Caco-2 (cell line): ENCODE measurements at regions not wholly inside any gene's neighbourhood (a gene's known extent, or its start where the extent isn't known, plus 50 kb on each side); places are given as distances from the start of the nearest gene placed in this dataset.

Experiments used
- BruUV-seq: library from RNA; stranded (reverse); fragments of 400-500 nt; replicated peaks from 2 replicates; lab custom pipeline; 2021; lab: Mats Ljungman, UMichigan
- CTCF ChIA-PET: fragments of 300-600 bp; sonication (Branson Sonifier 250); formaldehyde crosslinking; loops from one replicate; lab custom pipeline; 2022; ENCODE audit warnings: antibody characterized with exemption; lab: Charles Lee
- POLR2A ChIA-PET: fragments of 300-600 bp; sonication (Branson Sonifier 250); formaldehyde crosslinking; loops from one replicate; lab custom pipeline; 2022; ENCODE audit warnings: antibody characterized with exemption; lab: Charles Lee
- DNase-seq, 2 experiments: peaks; one replicate each; pipeline versions ENCODE4 v3.0.0 to v3.0.0-alpha.2; 2020 to 2022
- H3K27me3 ChIP-seq: replicated peaks from 2 replicates; pipeline ENCODE4 v1.6.0; 2011; ENCODE audit warnings: low read length; ENCODE audit not compliant: control insufficient read depth, insufficient read depth
- H3K36me3 ChIP-seq: 2 replicates; pipeline ENCODE4 v1.5.1; 2011; ENCODE audit warnings: low read length; ENCODE audit not compliant: control insufficient read depth, insufficient read depth
- H3K4me1 ChIP-seq: fragments of 250-450 bp; sonication (Bioruptor Pico); 2 replicates; pipeline ENCODE4 v1.5.1; 2020; ENCODE audit warnings: mild to moderate bottlenecking
- H3K4me3 ChIP-seq: 2 replicates; pipeline ENCODE4 v1.5.1; 2011; ENCODE audit warnings: low read depth, mild to moderate bottlenecking, control low read depth, low read length
- H3K9me3 ChIP-seq: fragments of 250-450 bp; sonication (Bioruptor Pico); 2 replicates; pipeline ENCODE4 v1.5.1; 2020; ENCODE audit warnings: mild to moderate bottlenecking, moderate library complexity
- H3K27ac Mint-ChIP-seq: one replicate; pipeline ENCODE4 v1.8.0; 2022; ENCODE audit warnings: mixed read lengths; ENCODE audit not compliant: unreplicated experiment
- H3K27me3 Mint-ChIP-seq: one replicate; pipeline ENCODE4 v1.8.0; 2022; ENCODE audit warnings: mixed read lengths; ENCODE audit not compliant: insufficient read depth, unreplicated experiment
- H3K36me3 Mint-ChIP-seq: one replicate; pipeline ENCODE4 v1.8.0; 2022; ENCODE audit warnings: mild to moderate bottlenecking, mixed read lengths; ENCODE audit not compliant: insufficient read depth, unreplicated experiment
- H3K4me1 Mint-ChIP-seq: one replicate; pipeline ENCODE4 v1.8.0; 2022; ENCODE audit warnings: low read depth, mixed read lengths; ENCODE audit not compliant: unreplicated experiment
- H3K4me3 Mint-ChIP-seq: one replicate; pipeline ENCODE4 v1.8.0; 2022; ENCODE audit warnings: mild to moderate bottlenecking, moderate library complexity, mixed read lengths; ENCODE audit not compliant: unreplicated experiment
- H3K9me3 Mint-ChIP-seq: one replicate; pipeline ENCODE4 v1.8.0; 2022; ENCODE audit warnings: mixed read lengths; ENCODE audit not compliant: unreplicated experiment
- intact Hi-C: fragments of 100-400 bp; cut with micrococcal nuclease; formaldehyde crosslinking; loops from one replicate; pipeline ENCODE4 v1.10.0; 2022; ENCODE audit not compliant: unreplicated experiment
- TF ChIP-seq, protein P1 (sequence below), 2 experiments: fragments of 200-600 bp in 1 of 2; IDR thresholded peaks; 1 replicate in 1 of 2; 2 replicates in 1 of 2; pipeline versions ENCODE4 v1.5.1 to v1.8.0; 2011 to 2022; ENCODE audit warnings: antibody characterized with exemption in 1 of 2, control low read depth in 1 of 2, inconsistent platforms in 1 of 2, low read depth in 1 of 2, low read length in 1 of 2, mild to moderate bottlenecking in 1 of 2, moderate library complexity in 1 of 2; ENCODE audit not compliant: insufficient read depth in 1 of 2, severe bottlenecking in 1 of 2, unreplicated experiment in 1 of 2

- DNase-seq, result peak in 1 of 2 experiments; percentile 22
- H3K36me3 ChIP-seq, result no peaks in the 10 kb centered on the region
- no peaks in the 10 kb centered on the region for H3K4me1 Mint-ChIP-seq
- no peak overlapping the region for H3K4me3 ChIP-seq
- H3K36me3 Mint-ChIP-seq, result no peaks in the 10 kb centered on the region
- intact Hi-C loops, result no loop called here
- peak overlapping the region; percentile 59 for H3K4me3 Mint-ChIP-seq
- H3K27ac Mint-ChIP-seq, result no peak overlapping the region
- no TSS peak for BruUV-seq
- ChIA-PET POLR2A (no interaction called here), CTCF (no interaction called here)
- H3K9me3 Mint-ChIP-seq, result peaks cover 35% of the 10 kb centered on the region
- TF ChIP-seq, protein P1, sequence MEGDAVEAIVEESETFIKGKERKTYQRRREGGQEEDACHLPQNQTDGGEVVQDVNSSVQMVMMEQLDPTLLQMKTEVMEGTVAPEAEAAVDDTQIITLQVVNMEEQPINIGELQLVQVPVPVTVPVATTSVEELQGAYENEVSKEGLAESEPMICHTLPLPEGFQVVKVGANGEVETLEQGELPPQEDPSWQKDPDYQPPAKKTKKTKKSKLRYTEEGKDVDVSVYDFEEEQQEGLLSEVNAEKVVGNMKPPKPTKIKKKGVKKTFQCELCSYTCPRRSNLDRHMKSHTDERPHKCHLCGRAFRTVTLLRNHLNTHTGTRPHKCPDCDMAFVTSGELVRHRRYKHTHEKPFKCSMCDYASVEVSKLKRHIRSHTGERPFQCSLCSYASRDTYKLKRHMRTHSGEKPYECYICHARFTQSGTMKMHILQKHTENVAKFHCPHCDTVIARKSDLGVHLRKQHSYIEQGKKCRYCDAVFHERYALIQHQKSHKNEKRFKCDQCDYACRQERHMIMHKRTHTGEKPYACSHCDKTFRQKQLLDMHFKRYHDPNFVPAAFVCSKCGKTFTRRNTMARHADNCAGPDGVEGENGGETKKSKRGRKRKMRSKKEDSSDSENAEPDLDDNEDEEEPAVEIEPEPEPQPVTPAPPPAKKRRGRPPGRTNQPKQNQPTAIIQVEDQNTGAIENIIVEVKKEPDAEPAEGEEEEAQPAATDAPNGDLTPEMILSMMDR (IDR thresholded peaks at IDR 0.05; ENCODE audit: insufficient read depth in 1 of 2, low read depth in 1 of 2, low read length in 1 of 2, severe bottlenecking in 1 of 2, unreplicated experiment in 1 of 2), result no peak
- H3K27me3 ChIP-seq, result no peaks in the 10 kb centered on the region
- no peaks in the 10 kb centered on the region for H3K9me3 ChIP-seq
- no peaks in the 10 kb centered on the region for H3K4me1 ChIP-seq
- peaks cover 6% of the 10 kb centered on the region for H3K27me3 Mint-ChIP-seq
Measured at GRCh38 chr19:28213470-28214082, 999.4 kb downstream of the UQCRFS1 start.

DNA sequence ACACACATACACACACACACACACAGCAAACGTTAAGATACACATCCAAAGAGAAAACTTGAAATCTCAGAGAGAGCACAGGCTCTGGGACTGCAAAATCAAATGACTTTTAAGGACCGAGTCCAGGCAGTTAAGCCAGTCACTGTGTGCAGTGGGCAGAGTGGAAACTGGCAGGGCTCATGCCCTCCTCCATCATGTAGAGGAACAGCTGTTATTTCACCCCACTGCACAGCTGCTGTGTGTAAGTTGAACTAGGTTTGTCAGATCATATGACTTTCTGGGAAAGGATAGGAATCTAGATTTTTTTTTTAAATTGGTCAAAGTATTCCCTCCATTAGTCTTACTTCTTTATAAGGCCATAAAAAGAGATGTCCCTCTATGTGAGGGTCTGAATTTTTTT lies 1002.1 kb downstream of the UQCRFS1 start:
- Mint-ChIP-seq H3K4me1 (no peaks in the 10 kb centered on the region), H3K27me3 (peaks cover 3% of the 10 kb centered on the region), H3K27ac (no peak overlapping the region), H3K4me3 (no peak overlapping the region), H3K9me3 (peaks cover 27% of the 10 kb centered on the region), H3K36me3 (no peaks in the 10 kb centered on the region)
- no peak for DNase-seq
- Histone ChIP-seq H3K9me3 (no peaks in the 10 kb centered on the region), H3K4me3 (no peak overlapping the region), H3K4me1 (no peaks in the 10 kb centered on the region), H3K36me3 (no peaks in the 10 kb centered on the region), H3K27me3 (no peaks in the 10 kb centered on the region)
- intact Hi-C loops, result no loop called here
- BruUV-seq, result no TSS peak
- TF ChIP-seq, protein P1 (IDR thresholded peaks at IDR 0.05; ENCODE audit: insufficient read depth in 1 of 2, low read depth in 1 of 2, low read length in 1 of 2, severe bottlenecking in 1 of 2, unreplicated experiment in 1 of 2), result no peak
- ChIA-PET POLR2A (no interaction called here), CTCF (no interaction called here)

DNA sequence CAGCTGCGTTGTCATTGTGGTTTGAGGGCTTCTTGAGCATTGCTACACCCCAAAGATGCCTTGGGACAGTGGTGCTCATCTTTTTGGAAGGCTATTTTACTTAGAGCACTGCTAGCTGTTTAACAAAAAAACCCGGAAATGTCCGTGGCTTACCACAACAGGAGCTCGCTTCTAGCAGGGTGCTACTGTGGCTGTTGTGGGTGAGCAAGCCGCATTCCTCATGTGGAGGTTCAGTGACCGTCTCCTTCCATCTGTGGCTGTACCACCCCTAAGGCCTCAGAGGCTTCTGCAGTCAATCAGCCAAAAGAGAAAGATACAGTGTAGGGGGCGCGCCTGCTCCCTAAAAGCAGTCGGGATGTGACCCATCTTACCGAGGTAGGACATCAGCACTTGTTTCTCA lies 1004.2 kb downstream of the UQCRFS1 start:
- H3K9me3 ChIP-seq, result no peaks in the 10 kb centered on the region
- TF ChIP-seq, protein P1 (IDR thresholded peaks at IDR 0.05; ENCODE audit: insufficient read depth in 1 of 2, low read depth in 1 of 2, low read length in 1 of 2, severe bottlenecking in 1 of 2, unreplicated experiment in 1 of 2), result no peak
- intact Hi-C loops, result no loop called here
- CTCF ChIA-PET, result no interaction called here
- POLR2A ChIA-PET, result no interaction called here
- Mint-ChIP-seq H3K4me3 (no peak overlapping the region), H3K36me3 (no peaks in the 10 kb centered on the region), H3K27me3 (peaks cover 3% of the 10 kb centered on the region), H3K27ac (no peak overlapping the region), H3K9me3 (peaks cover 20% of the 10 kb centered on the region), H3K4me1 (no peaks in the 10 kb centered on the region)
- no TSS peak for BruUV-seq
- DNase-seq, result no peak
- H3K4me1 ChIP-seq, result no peaks in the 10 kb centered on the region
- H3K4me3 ChIP-seq, result no peak overlapping the region
- H3K27me3 ChIP-seq, result no peaks in the 10 kb centered on the region
- H3K36me3 ChIP-seq, result no peaks in the 10 kb centered on the region
